Neuronal stem cell (in vitro differentiated cells): ENCODE measurements at regions not wholly inside any gene's neighbourhood (a gene's known extent, or its start where the extent isn't known, plus 50 kb on each side); places are given as distances from the start of the nearest gene placed in this dataset.

Source experiments
- DNase-seq: peaks from one replicate; pipeline ENCODE4 v3.0.0-alpha.2; 2013; ENCODE audit warnings: low spot score
- H2AFZ ChIP-seq: one replicate; pipeline ENCODE4 v1.6.1; 2013; ENCODE audit warnings: mild to moderate bottlenecking, low read length, inconsistent platforms
- H2AK5ac ChIP-seq: 2 replicates; pipeline ENCODE4 v1.6.1; 2013; ENCODE audit warnings: low read depth, mild to moderate bottlenecking, inconsistent platforms, low read length, moderate library complexity, mixed read lengths
- H2BK120ac ChIP-seq: 2 replicates; pipeline ENCODE4 v1.6.1; 2013; ENCODE audit warnings: low read depth, mild to moderate bottlenecking, inconsistent platforms, low read length, moderate library complexity, mixed read lengths
- H2BK12ac ChIP-seq: one replicate; pipeline ENCODE4 v1.6.1; 2013; ENCODE audit warnings: low read length, inconsistent platforms
- H2BK15ac ChIP-seq: 2 replicates; pipeline ENCODE4 v1.6.1; 2013; ENCODE audit warnings: mild to moderate bottlenecking, low read length, inconsistent platforms, mixed read lengths
- H2BK5ac ChIP-seq: one replicate; pipeline ENCODE4 v1.6.1; 2013; ENCODE audit warnings: inconsistent platforms, mild to moderate bottlenecking, low read length, moderate library complexity
- H3K14ac ChIP-seq: one replicate; pipeline ENCODE4 v1.6.1; 2013; ENCODE audit warnings: low read length, inconsistent platforms
- H3K18ac ChIP-seq: 2 replicates; pipeline ENCODE4 v1.6.1; 2013; ENCODE audit warnings: low read length, inconsistent platforms
- H3K23ac ChIP-seq: 2 replicates; pipeline ENCODE4 v1.6.1; 2013; ENCODE audit warnings: low read depth, mild to moderate bottlenecking, mixed read lengths, low read length, inconsistent platforms; ENCODE audit not compliant: poor library complexity
- H3K27ac ChIP-seq: replicated peaks from 3 replicates; pipeline ENCODE4 v1.5.1; 2013; ENCODE audit warnings: low read length, inconsistent platforms
- H3K27me3 ChIP-seq, 3 experiments: 2 replicates each; pipeline ENCODE4 v1.6.1; 2013; ENCODE audit warnings: low read length in 3 of 3, mild to moderate bottlenecking in 2 of 3, inconsistent platforms in 1 of 3, low read depth in 1 of 3, mixed read lengths in 1 of 3, moderate library complexity in 1 of 3; ENCODE audit not compliant: control insufficient read depth in 3 of 3, insufficient read depth in 3 of 3
- H3K36me3 ChIP-seq, 2 donors: replicated peaks in 1 of 2; 2 replicates each; pipeline ENCODE4 v1.6.1; 2013; ENCODE audit warnings: low read length in 2 of 2; ENCODE audit not compliant: control insufficient read depth in 2 of 2, insufficient read depth in 2 of 2
- H3K4ac ChIP-seq: 2 replicates; pipeline ENCODE4 v1.6.1; 2013; ENCODE audit warnings: inconsistent platforms, mild to moderate bottlenecking, low read length, moderate library complexity
- H3K4me1 ChIP-seq, 2 donors: 1 replicate in 1 of 2; 2 replicates in 1 of 2; pipeline ENCODE4 v1.6.1; 2013; ENCODE audit warnings: low read length in 2 of 2, low read depth in 1 of 2; ENCODE audit not compliant: control insufficient read depth in 2 of 2, insufficient read depth in 1 of 2
- H3K4me2 ChIP-seq: one replicate; pipeline ENCODE4 v1.6.1; 2013; ENCODE audit warnings: mild to moderate bottlenecking, low read length, inconsistent platforms; ENCODE audit not compliant: insufficient read depth, poor library complexity, severe bottlenecking
- H3K4me3 ChIP-seq, 2 donors: 2 replicates each; pipeline ENCODE4 v1.5.1; 2013; ENCODE audit warnings: low read length in 2 of 2, mild to moderate bottlenecking in 2 of 2, inconsistent platforms in 1 of 2, moderate library complexity in 1 of 2
- H3K79me1 ChIP-seq: one replicate; pipeline ENCODE4 v1.6.1; 2013; ENCODE audit warnings: low read depth, mild to moderate bottlenecking, inconsistent platforms, low read length, moderate library complexity
- H3K9ac ChIP-seq: one replicate; pipeline ENCODE4 v1.6.1; 2013; ENCODE audit warnings: mild to moderate bottlenecking, low read depth, low read length, inconsistent platforms; ENCODE audit not compliant: poor library complexity
- H3K9me3 ChIP-seq, 2 donors: replicated peaks in 1 of 2; 2 replicates each; pipeline versions ENCODE3 to v1.6.1; 2013; ENCODE audit warnings: low read length in 2 of 2, mild to moderate bottlenecking in 2 of 2, inconsistent platforms in 1 of 2, low read depth in 1 of 2, mixed read lengths in 1 of 2, moderate library complexity in 1 of 2; ENCODE audit not compliant: control insufficient read depth in 2 of 2, insufficient read depth in 1 of 2
- H4K8ac ChIP-seq: one replicate; pipeline ENCODE4 v1.6.1; 2013; ENCODE audit warnings: low read depth, mild to moderate bottlenecking, inconsistent platforms, low read length, moderate library complexity
- H4K91ac ChIP-seq: one replicate; pipeline ENCODE4 v1.6.1; 2013; ENCODE audit warnings: low read length, low read depth, mild to moderate bottlenecking, inconsistent platforms; ENCODE audit not compliant: poor library complexity
- WGBS, 2 donors: extraction: QIAGEN DNeasy Blood & Tissue Kit; methylation state at CpG; one replicate each; pipeline ENCODE4 v1.1.7; 2013; ENCODE audit warnings: missing lambda C conversion rate in 2 of 2, mixed read lengths in 1 of 2; ENCODE audit not compliant: insufficient read length in 2 of 2, insufficient replicate concordance in 1 of 2; ENCODE audit errors: extremely low coverage in 2 of 2; 5-methylcytosine and 5-hydroxymethylcytosine counted together

DNA sequence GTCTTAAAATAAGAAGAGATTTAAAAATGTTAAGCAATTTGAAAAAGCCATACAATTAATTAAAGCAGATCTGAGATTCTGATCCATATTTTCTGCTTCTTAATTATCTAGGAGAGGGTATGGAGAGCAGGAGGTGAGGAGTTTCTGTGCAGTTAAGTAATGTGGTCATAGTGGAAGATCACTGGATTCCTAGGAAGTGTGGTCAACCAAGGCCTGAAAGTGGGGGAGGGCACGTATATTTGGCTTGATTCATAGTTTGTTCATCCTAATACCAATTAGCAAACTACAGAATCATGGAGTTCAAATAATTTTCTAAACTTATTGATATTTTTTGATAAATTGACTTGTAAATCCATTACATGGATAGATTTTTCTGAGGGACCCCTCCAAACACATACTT lies 768.3 kb downstream of the RAPGEF2 start:
- Histone ChIP-seq H2AFZ (no peak overlapping the region), H2BK5ac (no peak overlapping the region), H3K36me3 (no peaks in the 10 kb centered on the region), H3K79me1 (no peaks in the 10 kb centered on the region), H3K23ac (no peak overlapping the region), H3K14ac (no peak overlapping the region), H3K4me3 (no peak overlapping the region), H2BK12ac (no peak overlapping the region), H3K9ac (no peak overlapping the region), H3K27me3 (no peaks in the 10 kb centered on the region), H3K18ac (no peak overlapping the region), H3K4me1 (no peaks in the 10 kb centered on the region), H2BK120ac (no peak overlapping the region), H2AK5ac (no peak overlapping the region), H2BK15ac (no peak overlapping the region), H3K9me3 (no peaks in the 10 kb centered on the region), H4K91ac (no peak overlapping the region), H3K4ac (no peak overlapping the region), H3K27ac (no peak overlapping the region), H4K8ac (no peak overlapping the region), H3K4me2 (no peak overlapping the region)
- WGBS, 2 donors: no CpG with 5 or more reads among the region's 1 CpG
- no peak for DNase-seq

DNA sequence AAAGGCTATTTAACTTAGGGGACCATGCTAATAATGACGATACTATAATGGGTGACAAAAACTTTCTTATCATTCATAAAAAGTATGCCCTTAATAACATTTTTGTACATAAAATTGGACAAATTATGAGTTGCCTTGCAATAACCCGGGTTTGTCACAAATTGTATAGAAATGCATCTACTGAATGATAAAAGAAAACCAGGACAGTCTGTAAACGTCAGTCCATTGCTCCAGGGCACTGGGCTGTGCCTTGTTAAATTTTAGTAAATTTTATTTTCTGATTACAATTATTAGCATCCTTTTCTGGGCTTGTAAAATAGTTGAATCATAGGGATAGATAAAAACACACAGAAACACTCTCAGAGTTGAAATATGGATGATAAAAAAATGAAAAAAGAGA lies 778.3 kb downstream of the RAPGEF2 start:
- no CpG with 5 or more reads among the region's 3 CpGs for WGBS, 2 donors
- no peak overlapping the region for H3K9ac ChIP-seq
- no peaks in the 10 kb centered on the region for H3K9me3 ChIP-seq
- no peak overlapping the region for H2BK15ac ChIP-seq
- H2AFZ ChIP-seq: no peak overlapping the region
- H2BK5ac ChIP-seq: no peak overlapping the region
- H3K4me2 ChIP-seq: no peak overlapping the region
- no peak overlapping the region for H3K14ac ChIP-seq
- H3K18ac ChIP-seq: no peak overlapping the region
- H3K4me1 ChIP-seq: no peaks in the 10 kb centered on the region
- no peak overlapping the region for H4K91ac ChIP-seq
- H3K4ac ChIP-seq: no peak overlapping the region
- no peaks in the 10 kb centered on the region for H3K79me1 ChIP-seq
- no peak overlapping the region for H3K23ac ChIP-seq
- H3K4me3 ChIP-seq: no peak overlapping the region
- no peak for DNase-seq
- H3K36me3 ChIP-seq: no peaks in the 10 kb centered on the region
- no peak overlapping the region for H2BK12ac ChIP-seq
- peaks cover 0 to 2% (median 0%) of the 10 kb centered on the region in 3 experiments for H3K27me3 ChIP-seq
- no peak overlapping the region for H2BK120ac ChIP-seq
- H4K8ac ChIP-seq: no peak overlapping the region
- no peak overlapping the region for H3K27ac ChIP-seq
- no peak overlapping the region for H2AK5ac ChIP-seq

DNA sequence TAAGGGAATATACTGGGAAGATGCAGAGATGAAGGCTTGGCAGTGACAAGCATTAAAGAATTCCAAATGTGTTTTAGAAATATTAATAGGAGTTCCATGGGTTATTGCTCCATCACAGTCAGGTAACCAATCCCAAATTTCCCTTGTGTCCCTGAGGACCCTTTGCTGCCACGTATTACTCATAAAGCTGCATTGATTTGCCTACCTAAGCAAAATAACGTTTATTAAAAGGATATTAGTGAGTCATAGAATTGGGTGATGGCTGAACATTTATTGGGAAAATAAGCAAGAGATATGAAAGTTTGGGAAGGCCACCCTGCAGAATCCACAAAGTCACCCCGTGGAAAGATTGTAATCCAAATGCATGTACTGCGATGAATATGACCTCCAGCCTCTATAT lies 782.1 kb downstream of the RAPGEF2 start:
- H2AK5ac ChIP-seq: no peak overlapping the region

DNA sequence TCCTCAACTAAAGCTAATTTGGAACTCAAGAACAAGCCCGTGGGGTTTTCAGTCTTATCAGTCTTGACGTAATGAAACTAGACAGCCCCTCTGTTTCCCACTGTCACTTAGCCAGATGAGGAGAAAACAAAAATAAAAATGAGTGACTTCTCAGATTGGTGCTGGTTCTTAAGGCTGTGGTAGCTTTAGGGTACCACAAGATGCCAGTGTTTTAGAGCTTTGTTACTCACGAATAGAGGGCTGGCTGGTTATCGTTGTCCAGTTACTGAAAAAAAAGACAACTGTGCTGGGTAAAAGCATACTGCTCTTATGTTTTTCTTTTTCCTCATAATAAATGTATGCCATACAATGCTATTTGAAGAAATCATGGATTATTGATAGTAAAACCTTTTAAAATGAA lies 796.7 kb downstream of the RAPGEF2 start:
- no CpG with 5 or more reads among the region's 4 CpGs for WGBS, 2 donors
- Histone ChIP-seq H2BK120ac (no peak overlapping the region), H3K4ac (no peak overlapping the region)

More for the DNA sequence above, 782.1 kb downstream of the RAPGEF2 start:
- H3K14ac ChIP-seq: no peak overlapping the region
- no peak overlapping the region for H3K4me2 ChIP-seq
- H2AFZ ChIP-seq: no peak overlapping the region
- no peaks in the 10 kb centered on the region for H3K79me1 ChIP-seq
- WGBS, 2 donors: no CpG with 5 or more reads among the region's 4 CpGs
- no peaks in the 10 kb centered on the region for H3K4me1 ChIP-seq
- H4K8ac ChIP-seq: no peak overlapping the region
- no peak overlapping the region for H3K18ac ChIP-seq
- H3K27me3 ChIP-seq: peaks cover 0 to 2% (median 0%) of the 10 kb centered on the region in 3 experiments
- H3K4me3 ChIP-seq: no peak overlapping the region
- H2BK120ac ChIP-seq: no peak overlapping the region
- no peak overlapping the region for H2BK5ac ChIP-seq
- H3K4ac ChIP-seq: no peak overlapping the region
- no peak overlapping the region for H2BK12ac ChIP-seq
- no peak overlapping the region for H3K27ac ChIP-seq
- H4K91ac ChIP-seq: no peak overlapping the region
- no peaks in the 10 kb centered on the region for H3K36me3 ChIP-seq
- no peak overlapping the region for H3K9ac ChIP-seq
- no peak for DNase-seq
- H3K23ac ChIP-seq: no peak overlapping the region
- no peak overlapping the region for H2BK15ac ChIP-seq
- H3K9me3 ChIP-seq: no peaks in the 10 kb centered on the region

More for the DNA sequence above, 796.7 kb downstream of the RAPGEF2 start:
- H3K18ac ChIP-seq: no peak overlapping the region
- no peak overlapping the region for H2BK12ac ChIP-seq
- H2AK5ac ChIP-seq: no peak overlapping the region
- no peak for DNase-seq
- no peak overlapping the region for H2BK15ac ChIP-seq
- no peak overlapping the region for H3K14ac ChIP-seq
- H2AFZ ChIP-seq: no peak overlapping the region
- H4K8ac ChIP-seq: no peak overlapping the region
- no peak overlapping the region for H3K9ac ChIP-seq
- no peaks in the 10 kb centered on the region for H3K9me3 ChIP-seq
- no peak overlapping the region for H3K27ac ChIP-seq
- no peaks in the 10 kb centered on the region for H3K79me1 ChIP-seq
- H3K27me3 ChIP-seq: no peaks in the 10 kb centered on the region
- H3K23ac ChIP-seq: no peak overlapping the region
- H3K36me3 ChIP-seq: no peaks in the 10 kb centered on the region
- no peak overlapping the region for H3K4me2 ChIP-seq
- H4K91ac ChIP-seq: no peak overlapping the region
- H2BK5ac ChIP-seq: no peak overlapping the region
- H3K4me3 ChIP-seq: no peak overlapping the region
- no peaks in the 10 kb centered on the region for H3K4me1 ChIP-seq
